ES-I3 (cell line): ENCODE measurements at regions not wholly inside any gene's neighbourhood (a gene's known extent, or its start where the extent isn't known, plus 50 kb on each side); places are given as distances from the start of the nearest gene placed in this dataset.

Experiments
- H3K36me3 ChIP-seq: 2 replicates; pipeline ENCODE4 v1.6.1; 2013; ENCODE audit warnings: mild to moderate bottlenecking, low read length, control low read depth, moderate library complexity; ENCODE audit not compliant: insufficient read depth
- H3K4me1 ChIP-seq: 2 replicates; pipeline ENCODE4 v1.6.1; 2013; ENCODE audit warnings: mild to moderate bottlenecking, control low read depth, low read length; ENCODE audit not compliant: insufficient read depth
- H3K9ac ChIP-seq: 2 replicates; pipeline ENCODE4 v1.6.1; 2013; ENCODE audit warnings: low read depth, mild to moderate bottlenecking, low read length, moderate library complexity
- H3K9me3 ChIP-seq: 2 replicates; pipeline ENCODE4 v1.6.1; 2013; ENCODE audit warnings: mild to moderate bottlenecking, low read length, moderate library complexity; ENCODE audit not compliant: control insufficient read depth, insufficient read depth

DNA sequence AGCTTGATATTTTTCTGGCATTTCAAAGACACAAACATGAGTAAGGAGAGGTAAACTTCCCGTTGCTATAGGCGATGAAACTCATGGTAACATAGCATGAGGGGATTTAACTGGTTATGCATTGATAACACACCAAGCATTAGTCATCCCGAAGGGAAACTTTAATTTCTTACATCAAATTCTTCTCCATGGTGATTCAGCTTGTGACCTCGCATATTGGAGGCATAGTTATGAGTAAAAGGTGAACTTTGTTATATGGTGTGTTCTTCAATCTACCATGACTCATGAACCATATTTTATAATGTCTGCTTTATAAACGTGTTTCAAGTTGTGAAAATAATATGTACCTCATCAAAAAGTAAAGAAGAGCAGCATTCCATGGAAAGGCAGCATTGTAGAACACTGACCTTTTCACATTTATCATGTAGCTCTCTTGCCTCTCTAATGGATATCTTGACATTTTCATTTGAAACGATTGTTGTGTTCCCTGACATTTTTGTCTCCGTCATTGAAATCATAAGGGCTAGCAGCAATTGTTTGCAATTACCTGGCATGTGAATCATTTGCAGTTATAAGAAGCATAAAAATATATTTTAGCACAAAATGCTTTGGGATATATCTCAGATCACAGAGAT, 491.8 kb downstream of the ANXA1 start:
- H3K9ac ChIP-seq = no peak overlapping the region
- H3K4me1 ChIP-seq = no peaks in the 10 kb centered on the region
- H3K9me3 ChIP-seq = no peaks in the 10 kb centered on the region
- H3K36me3 ChIP-seq = no peaks in the 10 kb centered on the region

DNA sequence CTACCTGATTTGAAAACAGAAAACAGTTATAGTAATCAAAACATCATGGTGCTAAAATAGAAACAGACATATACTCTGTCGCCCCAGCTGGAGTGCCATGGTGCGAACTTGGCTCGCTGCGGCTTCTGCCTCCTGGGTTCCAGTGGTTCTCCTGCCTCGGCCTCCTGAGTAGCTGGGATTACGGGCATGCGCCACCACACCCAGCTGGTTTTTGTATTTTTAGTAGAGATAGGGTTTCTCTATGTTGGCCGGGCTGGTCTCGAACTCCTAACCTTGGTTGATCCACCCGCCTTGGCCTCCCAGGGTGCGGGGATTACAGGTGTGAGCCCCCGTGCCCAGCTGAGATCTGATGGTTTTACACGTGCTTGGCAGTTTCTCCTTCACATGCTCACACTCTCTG, 495.9 kb downstream of the ANXA1 start:
- Histone ChIP-seq H3K9me3 (no peaks in the 10 kb centered on the region), H3K4me1 (no peaks in the 10 kb centered on the region), H3K9ac (no peak overlapping the region), H3K36me3 (no peaks in the 10 kb centered on the region)

DNA sequence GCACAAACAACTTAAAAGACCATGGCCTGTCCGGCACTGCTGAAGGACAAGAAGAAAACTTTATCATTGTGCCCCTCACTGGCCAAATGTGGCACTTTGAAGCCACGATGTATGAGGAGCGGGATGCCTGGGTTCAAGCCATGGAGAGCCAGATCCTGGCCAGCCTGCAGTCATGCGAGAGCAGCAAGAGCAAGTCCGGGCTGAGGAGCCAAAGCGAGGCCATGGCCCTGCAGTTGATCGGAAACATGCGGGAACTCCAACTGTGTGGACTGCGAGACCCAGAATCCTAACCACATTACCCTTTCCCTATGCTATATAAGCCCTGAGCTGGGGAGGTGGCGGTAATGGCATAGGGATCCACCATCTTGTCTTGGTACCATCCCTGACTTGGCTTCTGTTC, 497.9 kb downstream of the ANXA1 start:
- H3K9me3 ChIP-seq = no peaks in the 10 kb centered on the region
- H3K4me1 ChIP-seq = no peaks in the 10 kb centered on the region
- H3K36me3 ChIP-seq = no peaks in the 10 kb centered on the region
- H3K9ac ChIP-seq = no peak overlapping the region

DNA sequence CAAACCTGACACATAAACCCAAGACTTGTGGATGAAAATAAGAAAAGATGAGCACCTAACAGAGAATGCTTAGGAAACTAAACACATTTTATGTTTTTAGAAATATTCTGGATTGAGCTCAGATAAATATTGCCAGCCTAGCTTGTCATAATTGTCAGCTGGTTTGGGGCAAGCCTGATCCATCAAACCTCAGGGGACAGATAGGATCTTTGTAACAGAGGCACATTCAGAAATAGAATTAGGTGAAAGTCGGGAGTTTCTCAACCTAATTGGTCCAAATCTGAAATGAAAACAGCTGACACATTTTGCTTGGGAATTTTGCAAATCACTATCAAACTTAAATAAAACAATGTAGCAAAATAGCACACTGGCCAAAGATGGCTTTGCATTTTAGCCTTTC, 503.7 kb downstream of the ANXA1 start:
- Histone ChIP-seq H3K4me1 (peaks cover 6% of the 10 kb centered on the region; the same call in 1 of the 2 replicates), H3K9me3 (no peaks in the 10 kb centered on the region), H3K36me3 (no peaks in the 10 kb centered on the region), H3K9ac (no peak overlapping the region)

DNA sequence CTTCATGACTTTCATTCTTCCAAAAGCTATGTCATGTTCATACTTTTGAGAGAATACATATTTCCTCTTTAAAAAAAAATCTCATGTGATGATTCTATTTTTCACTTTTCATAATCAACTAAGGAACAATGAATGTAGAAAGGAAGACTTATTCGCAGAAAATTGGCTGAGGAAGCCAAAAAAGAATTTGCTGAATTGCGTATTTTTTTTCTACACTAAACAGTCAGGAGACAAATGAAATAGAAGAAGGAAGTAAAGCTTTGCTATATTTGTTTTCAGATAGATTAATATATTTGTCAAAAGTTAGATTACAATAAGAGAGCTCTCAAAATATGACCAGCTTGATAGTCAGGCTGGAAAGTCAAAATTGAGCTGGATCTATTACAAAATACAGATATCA, 504.2 kb downstream of the ANXA1 start:
- Histone ChIP-seq H3K36me3 (no peaks in the 10 kb centered on the region), H3K9me3 (no peaks in the 10 kb centered on the region), H3K4me1 (peaks cover 6% of the 10 kb centered on the region; the same call in 1 of the 2 replicates), H3K9ac (no peak overlapping the region)

DNA sequence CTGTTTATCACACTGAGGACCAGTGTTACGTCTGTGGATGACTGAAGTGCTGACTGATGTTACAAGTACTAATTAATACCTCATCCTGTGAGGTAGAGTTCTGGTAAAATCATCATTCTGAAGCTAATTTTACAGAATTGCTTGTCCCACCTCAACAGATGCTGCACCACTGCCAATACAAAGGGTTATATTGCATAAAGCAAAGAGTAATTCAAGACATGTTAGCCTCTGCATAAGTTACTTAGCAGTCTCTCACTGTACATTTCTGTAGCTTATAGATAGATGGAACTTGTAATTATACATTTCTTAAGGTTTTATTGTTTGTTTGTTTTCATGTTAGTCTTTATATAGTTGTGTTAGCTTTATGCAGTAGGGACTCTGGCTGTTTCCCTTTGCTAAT, 513.6 kb downstream of the ANXA1 start:
- H3K36me3 ChIP-seq = no peaks in the 10 kb centered on the region
- H3K9ac ChIP-seq = no peak overlapping the region
- H3K4me1 ChIP-seq = no peaks in the 10 kb centered on the region
- no peaks in the 10 kb centered on the region for H3K9me3 ChIP-seq

DNA sequence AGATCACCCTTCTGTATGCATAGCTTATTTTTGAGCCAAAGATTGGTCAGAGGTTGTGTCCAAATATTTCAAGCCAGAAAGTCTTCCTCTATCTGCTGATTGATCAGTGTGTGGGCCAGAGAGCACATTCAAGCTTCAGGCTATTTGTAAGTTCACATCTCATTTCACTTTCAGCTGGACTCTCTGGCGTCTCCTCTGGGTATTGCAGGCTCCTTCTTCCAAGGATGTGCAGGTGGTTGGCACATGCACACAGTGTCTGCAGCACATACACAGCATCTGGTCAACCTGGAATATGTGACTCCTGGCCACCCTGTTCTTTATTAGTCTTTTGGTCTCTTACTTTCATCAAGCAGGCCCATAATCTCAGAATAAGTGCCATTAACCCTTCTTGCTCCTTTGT, 516.1 kb downstream of the ANXA1 start:
- H3K36me3 ChIP-seq = no peaks in the 10 kb centered on the region
- no peaks in the 10 kb centered on the region for H3K9me3 ChIP-seq
- H3K4me1 ChIP-seq = no peaks in the 10 kb centered on the region
- no peak overlapping the region for H3K9ac ChIP-seq

DNA sequence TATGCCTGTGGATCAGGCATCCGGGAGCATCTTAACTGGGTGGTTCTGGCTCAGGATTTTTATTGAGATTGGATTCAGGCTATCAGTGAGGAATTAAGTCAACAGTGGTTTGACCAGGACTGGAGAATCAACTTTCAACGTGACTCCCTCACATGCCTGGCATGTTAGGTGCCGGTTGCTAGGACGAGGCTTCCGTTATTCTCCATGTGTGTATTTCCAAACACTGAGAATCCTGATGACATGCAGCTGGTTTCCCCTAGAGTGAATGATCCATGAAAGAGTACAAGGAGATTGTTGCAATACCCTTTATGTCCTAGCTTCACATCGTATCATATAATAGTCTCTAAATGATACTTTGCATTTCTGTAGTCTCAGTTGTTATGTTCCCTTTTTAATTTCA, 529.2 kb downstream of the ANXA1 start:
- Histone ChIP-seq H3K9me3 (peaks cover 8% of the 10 kb centered on the region), H3K4me1 (no peaks in the 10 kb centered on the region), H3K9ac (no peak overlapping the region), H3K36me3 (no peaks in the 10 kb centered on the region)

DNA sequence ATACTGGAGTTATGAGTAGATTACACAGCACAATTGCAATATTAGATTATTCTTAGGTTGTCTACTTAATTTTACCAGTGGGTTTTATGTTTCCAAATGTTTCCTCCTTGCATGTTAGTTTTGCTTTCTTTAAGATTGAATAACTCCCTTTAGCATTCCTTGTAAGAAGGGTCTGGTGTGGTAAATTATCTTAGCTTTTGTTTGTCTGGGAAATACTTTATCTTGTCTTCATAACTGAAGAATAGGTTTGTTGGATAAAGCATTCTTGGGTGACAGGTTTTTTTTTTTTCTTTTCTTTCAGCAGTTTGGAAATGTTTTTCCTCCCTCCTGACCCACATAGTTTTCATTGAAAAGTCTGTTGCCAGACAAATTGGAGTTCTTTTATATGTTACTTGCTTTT, 531.1 kb downstream of the ANXA1 start:
- Histone ChIP-seq H3K9ac (no peak overlapping the region), H3K36me3 (no peaks in the 10 kb centered on the region), H3K9me3 (peaks cover 8% of the 10 kb centered on the region), H3K4me1 (no peaks in the 10 kb centered on the region)

DNA sequence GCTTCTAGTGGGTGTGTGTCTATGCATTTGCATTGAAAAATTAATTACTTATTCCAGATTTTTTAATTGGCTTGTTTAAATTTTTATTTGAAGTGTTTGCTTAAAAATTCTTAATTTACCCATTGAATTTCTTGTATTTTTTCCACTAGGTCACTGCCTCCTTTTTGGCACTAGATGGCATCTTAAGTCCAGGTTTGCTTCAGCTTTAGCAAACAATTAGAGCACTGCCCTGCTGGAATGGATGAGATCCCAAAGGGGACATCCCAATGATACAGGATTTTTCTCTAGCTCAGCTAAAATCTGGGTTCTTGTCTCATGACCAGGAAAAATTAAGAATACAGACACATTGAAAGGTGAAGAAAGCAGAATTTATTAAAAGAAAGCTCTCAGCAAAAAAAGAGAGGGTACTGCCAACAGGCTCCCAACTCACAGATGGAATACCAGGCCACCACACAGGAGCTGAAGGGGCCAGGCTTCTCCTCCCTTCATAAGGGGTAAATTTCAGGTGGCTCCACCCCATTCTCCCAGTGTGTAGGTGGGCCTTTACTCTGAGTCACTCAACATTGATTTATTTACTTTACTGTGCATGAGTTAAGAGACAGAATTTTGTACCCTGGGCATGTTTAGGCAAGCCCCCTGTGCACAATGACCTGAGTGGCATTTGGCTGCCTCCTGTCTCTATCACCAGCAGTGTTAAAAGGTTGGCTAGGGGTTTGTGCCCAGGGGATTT, 532.4 kb downstream of the ANXA1 start:
- Histone ChIP-seq H3K36me3 (no peaks in the 10 kb centered on the region), H3K9me3 (peaks cover 8% of the 10 kb centered on the region), H3K9ac (no peak overlapping the region), H3K4me1 (no peaks in the 10 kb centered on the region)

DNA sequence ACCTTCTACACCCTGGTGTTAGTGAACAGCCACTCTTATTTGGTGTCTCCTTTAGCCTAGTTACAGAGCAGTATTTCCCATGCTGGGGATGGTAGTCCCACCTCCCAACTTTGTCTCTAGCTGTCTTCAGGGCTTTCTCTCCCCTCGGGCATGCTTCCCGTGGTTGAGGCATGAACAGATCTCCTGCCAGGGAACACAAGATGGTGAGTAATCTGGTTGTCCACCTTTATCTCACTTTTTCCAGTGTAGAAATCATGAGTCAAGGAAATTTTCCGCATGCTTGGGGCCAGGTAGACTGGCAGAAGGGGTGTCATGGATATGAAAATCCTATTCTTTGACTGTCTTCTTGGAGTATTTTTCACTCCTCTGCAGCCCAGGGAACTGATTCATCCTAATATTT, 532.9 kb downstream of the ANXA1 start:
- Histone ChIP-seq H3K9me3 (peaks cover 8% of the 10 kb centered on the region), H3K4me1 (no peaks in the 10 kb centered on the region), H3K9ac (no peak overlapping the region), H3K36me3 (no peaks in the 10 kb centered on the region)

DNA sequence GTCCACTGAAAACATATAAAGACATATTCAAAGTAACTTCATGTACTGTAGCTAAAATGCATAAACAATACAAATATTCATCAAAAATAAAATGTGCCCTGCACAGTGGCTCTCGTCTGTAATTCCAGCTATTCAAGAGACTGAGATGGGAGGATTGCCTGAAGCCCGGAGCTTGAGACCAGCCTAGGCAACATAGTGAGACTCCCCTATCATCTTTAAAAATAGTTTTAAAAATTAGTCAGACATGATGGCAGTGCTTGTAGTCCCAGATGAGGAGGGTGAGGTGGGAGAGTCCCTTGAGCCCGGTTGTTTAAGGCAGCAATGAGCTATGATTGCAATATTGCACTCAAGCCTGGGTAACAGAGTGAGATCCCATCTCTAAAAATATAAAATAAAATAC, 534.1 kb downstream of the ANXA1 start:
- H3K4me1 ChIP-seq = no peaks in the 10 kb centered on the region
- H3K9me3 ChIP-seq = peaks cover 8% of the 10 kb centered on the region
- H3K9ac ChIP-seq = no peak overlapping the region
- H3K36me3 ChIP-seq = no peaks in the 10 kb centered on the region

DNA sequence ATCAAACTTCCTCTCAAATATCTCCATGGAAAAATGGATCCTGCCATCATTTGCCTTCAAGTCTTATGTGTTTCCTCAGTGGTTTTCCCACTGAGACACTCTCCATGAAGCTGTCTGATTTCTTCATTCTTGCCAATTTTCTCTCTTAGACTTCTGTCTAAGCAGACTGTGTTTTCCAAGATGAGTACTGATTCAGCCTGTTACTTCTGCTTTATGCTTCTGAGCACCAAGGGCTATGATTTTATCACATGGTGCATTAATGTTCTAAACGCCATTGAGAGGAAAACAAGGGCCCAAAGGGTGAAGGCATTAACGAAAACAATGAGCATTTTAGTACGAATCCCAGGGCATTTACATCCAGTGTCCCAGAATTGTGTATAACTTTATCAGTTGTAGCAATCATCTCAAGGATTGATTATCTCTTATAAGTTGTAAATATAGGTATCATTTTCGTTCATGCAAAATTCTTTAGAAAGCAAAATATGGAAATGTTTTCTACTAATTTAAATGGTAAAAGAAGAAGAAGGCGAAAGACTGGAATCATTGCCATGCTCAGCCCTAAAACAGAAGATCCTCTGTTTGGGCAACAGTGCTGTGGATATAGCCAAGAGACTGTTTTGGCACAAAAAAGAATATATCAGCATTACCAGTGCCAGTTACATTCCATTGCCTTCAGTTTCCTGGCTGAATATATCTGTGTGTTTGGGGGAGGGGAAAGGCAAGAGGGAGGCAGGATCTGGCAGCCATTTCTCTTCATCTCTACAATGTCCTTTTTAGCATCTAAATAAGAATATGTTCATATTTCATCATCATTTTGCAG, 537.6 kb downstream of the ANXA1 start:
- Histone ChIP-seq H3K36me3 (no peaks in the 10 kb centered on the region), H3K9ac (no peak overlapping the region), H3K9me3 (peaks cover 2% of the 10 kb centered on the region; the same call in 1 of the 2 replicates), H3K4me1 (no peaks in the 10 kb centered on the region)

DNA sequence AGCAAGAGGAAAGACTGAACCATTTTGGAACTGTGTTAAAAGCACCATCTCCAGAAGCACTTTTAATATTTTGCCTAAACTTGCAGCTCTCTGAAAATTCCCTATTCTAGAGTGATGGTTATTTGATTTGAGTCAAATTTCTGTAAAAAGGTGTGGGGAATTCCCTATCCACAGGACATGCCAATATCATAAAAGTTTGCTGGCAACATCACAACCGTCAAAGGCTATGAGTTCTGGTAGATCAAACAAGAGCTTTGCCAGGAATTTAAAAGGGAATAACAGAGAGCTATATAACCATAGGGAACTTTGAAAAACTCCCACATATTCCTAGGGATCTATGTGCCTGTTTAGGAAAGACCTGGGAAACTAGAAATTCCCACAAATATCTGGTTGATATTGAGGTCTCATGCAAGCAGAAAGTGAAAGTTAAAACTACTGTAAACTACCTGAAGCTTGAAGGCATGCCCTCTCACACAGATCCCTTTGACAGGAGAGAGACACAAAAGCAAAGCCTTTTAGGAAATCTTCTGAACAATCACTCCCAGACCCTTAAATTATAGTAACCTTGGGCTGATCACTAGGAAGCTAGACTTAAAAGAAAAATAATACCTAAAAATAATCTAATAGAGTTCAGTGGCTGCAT, 549.9 kb downstream of the ANXA1 start:
- Histone ChIP-seq H3K4me1 (peaks cover 4% of the 10 kb centered on the region; the same call in 1 of the 2 replicates), H3K9me3 (no peaks in the 10 kb centered on the region), H3K36me3 (no peaks in the 10 kb centered on the region), H3K9ac (no peak overlapping the region)
